PC-9 (cell line): ENCODE measurements at regions not wholly inside any gene's neighbourhood (a gene's known extent, or its start where the extent isn't known, plus 50 kb on each side); places are given as distances from the start of the nearest gene placed in this dataset.

Experiments used
- BruUV-seq: library from RNA; stranded (reverse); fragments of 400-500 nt; replicated peaks from 2 replicates; lab custom pipeline; 2021; lab: Mats Ljungman, UMichigan
- CTCF ChIA-PET: fragments of 300-600 bp; sonication (Branson Sonifier 250); formaldehyde crosslinking; loops from one replicate; lab custom pipeline; 2022; ENCODE audit warnings: antibody characterized with exemption; lab: Charles Lee
- POLR2A ChIA-PET: fragments of 300-600 bp; sonication (Branson Sonifier 250); formaldehyde crosslinking; loops from one replicate; lab custom pipeline; 2022; ENCODE audit warnings: antibody characterized with exemption; ENCODE audit not compliant: unreplicated experiment; lab: Charles Lee
- DNase-seq, 2 experiments: peaks; one replicate each; pipeline versions ENCODE4 v3.0.0 to v3.0.0-alpha.2; 2015 to 2022; ENCODE audit warnings: mixed read lengths in 1 of 2
- H2AFZ ChIP-seq: fragments of 200-600 bp; sonication (generic); 2 replicates; pipeline ENCODE4 v1.8.1; 2017; ENCODE audit warnings: antibody characterized with exemption
- H3F3A ChIP-seq: fragments of 200-600 bp; sonication (generic); 2 replicates; pipeline ENCODE4 v1.8.1; 2017; ENCODE audit warnings: antibody characterized with exemption, mild to moderate bottlenecking, low read depth; ENCODE audit not compliant: insufficient read depth
- H3K27ac ChIP-seq: fragments of 200-600 bp; sonication (generic); 2 replicates; pipeline ENCODE4 v1.6.1; 2016; ENCODE audit warnings: mixed run types
- H3K27me3 ChIP-seq: fragments of 200-600 bp; sonication (generic); 2 replicates; pipeline ENCODE4 v1.6.1; 2016; ENCODE audit warnings: low read depth, mixed run types; ENCODE audit not compliant: insufficient read depth
- H3K36me3 ChIP-seq: fragments of 200-600 bp; sonication (generic); 2 replicates; pipeline ENCODE4 v1.6.1; 2016; ENCODE audit warnings: low read depth, mixed run types
- H3K4me1 ChIP-seq: fragments of 200-600 bp; sonication (generic); replicated peaks from 2 replicates; pipeline ENCODE4 v1.6.1; 2016; ENCODE audit warnings: mixed run types; ENCODE audit not compliant: insufficient read depth
- H3K4me2 ChIP-seq: fragments of 200-600 bp; sonication (generic); 2 replicates; pipeline ENCODE4 v1.6.1; 2017; ENCODE audit warnings: mixed run types
- H3K4me3 ChIP-seq: fragments of 200-600 bp; sonication (generic); 2 replicates; pipeline ENCODE4 v1.6.1; 2016; ENCODE audit warnings: mixed run types
- H3K79me2 ChIP-seq: fragments of 200-600 bp; sonication (generic); 2 replicates; pipeline ENCODE4 v1.6.1; 2017; ENCODE audit warnings: low read depth, mixed run types
- H3K9me2 ChIP-seq: fragments of 200-600 bp; sonication (generic); 2 replicates; pipeline ENCODE4 v1.8.1; 2017; ENCODE audit warnings: mild to moderate bottlenecking; ENCODE audit not compliant: insufficient read depth
- H3K9me3 ChIP-seq: fragments of 200-600 bp; sonication (generic); 2 replicates; pipeline ENCODE4 v1.8.1; 2016; ENCODE audit warnings: low read depth; ENCODE audit not compliant: insufficient read depth
- H4K20me1 ChIP-seq: fragments of 200-600 bp; sonication (generic); 2 replicates; pipeline ENCODE4 v1.8.1; 2017; ENCODE audit not compliant: insufficient read depth
- CTCF ChIP-seq: fragments of 200-600 bp; sonication (generic); conservative IDR thresholded peaks from 2 replicates; pipeline ENCODE4 v1.6.1; 2017; ENCODE audit warnings: mixed run types, antibody characterized with exemption, mild to moderate bottlenecking, moderate library complexity
- EZH2 ChIP-seq: fragments of 200-600 bp; sonication (generic); IDR thresholded peaks from 2 replicates; pipeline ENCODE4 v1.8.0; 2017; ENCODE audit warnings: antibody characterized with exemption, low read depth
- intact Hi-C: fragments of 100-400 bp; cut with micrococcal nuclease; formaldehyde crosslinking; loops from one replicate; pipeline ENCODE4 v1.10.0; 2022; ENCODE audit not compliant: unreplicated experiment

GRCh38 chr20:57106692-57107091 is 159.7 kb downstream of the BMP7 start:
- no TSS peak for BruUV-seq
- POLR2A ChIA-PET = no interaction called here
- no peak for DNase-seq

GRCh38 chr20:57107208-57107607 is 159.2 kb downstream of the BMP7 start:
- no peak overlapping the region for H3K4me3 ChIP-seq
- H2AFZ ChIP-seq = no peak overlapping the region
- ChIA-PET CTCF (no interaction called here), POLR2A (no interaction called here)
- no peak overlapping the region for H3K27ac ChIP-seq
- H4K20me1 ChIP-seq = no peaks in the 10 kb centered on the region
- H3K9me2 ChIP-seq = no peaks in the 10 kb centered on the region
- intact Hi-C loops = no loop called here
- no peaks in the 10 kb centered on the region for H3F3A ChIP-seq
- H3K4me2 ChIP-seq = no peak overlapping the region
- BruUV-seq = no TSS peak
- H3K36me3 ChIP-seq = no peaks in the 10 kb centered on the region
- peaks cover 64% of the 10 kb centered on the region for H3K27me3 ChIP-seq
- TF ChIP-seq CTCF (no peak), EZH2 (no peak)
- DNase-seq = no peak
- no peaks in the 10 kb centered on the region for H3K79me2 ChIP-seq
- no peaks in the 10 kb centered on the region for H3K4me1 ChIP-seq
- no peaks in the 10 kb centered on the region for H3K9me3 ChIP-seq

More at GRCh38 chr20:57106692-57107091, 159.7 kb downstream of the BMP7 start:
- Histone ChIP-seq H3K4me3 (no peak overlapping the region), H3K36me3 (no peaks in the 10 kb centered on the region), H3K27ac (no peak overlapping the region), H3K4me1 (no peaks in the 10 kb centered on the region), H3K4me2 (no peak overlapping the region; the same call in 1 of the 2 replicates), H3F3A (no peaks in the 10 kb centered on the region), H3K27me3 (peaks cover 68% of the 10 kb centered on the region), H2AFZ (no peak overlapping the region), H4K20me1 (no peaks in the 10 kb centered on the region), H3K79me2 (no peaks in the 10 kb centered on the region), H3K9me3 (no peaks in the 10 kb centered on the region), H3K9me2 (no peaks in the 10 kb centered on the region)
- intact Hi-C loops = no loop called here
- CTCF ChIA-PET = no interaction called here
- TF ChIP-seq EZH2 = no peak

- POLR2A ChIA-PET = no interaction called here
- intact Hi-C loops = no loop called here
- CTCF ChIA-PET = no interaction called here
These were observed 158.2 kb downstream of the BMP7 start for GRCh38 chr20:57108218-57108617.

More at GRCh38 chr20:57108218-57108617, 158.2 kb downstream of the BMP7 start:
- no peak for TF ChIP-seq EZH2
- no peak for TF ChIP-seq CTCF
- no peak for DNase-seq
- no peaks in the 10 kb centered on the region for H3K4me1 ChIP-seq
- no peaks in the 10 kb centered on the region for H4K20me1 ChIP-seq
- H3K79me2 ChIP-seq = no peaks in the 10 kb centered on the region
- H3F3A ChIP-seq = no peaks in the 10 kb centered on the region
- H3K36me3 ChIP-seq = no peaks in the 10 kb centered on the region
- no peak overlapping the region for H3K4me2 ChIP-seq
- H3K4me3 ChIP-seq = no peak overlapping the region
- H3K9me2 ChIP-seq = no peaks in the 10 kb centered on the region
- H3K27me3 ChIP-seq = peaks cover 59% of the 10 kb centered on the region
- no peak overlapping the region for H2AFZ ChIP-seq
- BruUV-seq = no TSS peak
- H3K9me3 ChIP-seq = no peaks in the 10 kb centered on the region
- no peak overlapping the region for H3K27ac ChIP-seq
